ENCODE measurements at regions not wholly inside any gene's neighbourhood (a gene's known extent, or its start where the extent isn't known, plus 50 kb on each side); places are given as distances from the start of the nearest gene placed in this dataset.
"Not testable (repeated sequence)": the region's sequence is repeated elsewhere in the genome, so short reads cannot be mapped to it uniquely, and the experiment has no call there.

- no peak overlapping the region for H3K4me3 ChIP-seq (ENCODE audit: low read depth, low read length)
- no peak for DNase-seq (ENCODE audit: low read depth)
- TF ChIP-seq CTCF (conservative IDR thresholded peaks at IDR 0.05; ENCODE audit: low read depth, low read length) = no peak
These were observed 94.3 kb upstream of the STK32A start for GRCh38 chr5:147140558-147140957.

GRCh38 chr5:147141580-147141979, 93.2 kb upstream of the STK32A start:
- DNase-seq (ENCODE audit: low read depth); H3K4me3 ChIP-seq (ENCODE audit: low read depth, low read length): not testable (repeated sequence)

- no peak for DNase-seq (ENCODE audit: low read depth)
- no peak for TF ChIP-seq CTCF (conservative IDR thresholded peaks at IDR 0.05; ENCODE audit: low read depth, low read length)
- H3K4me3 ChIP-seq (ENCODE audit: low read depth, low read length) = no peak overlapping the region
These were observed 91.6 kb upstream of the STK32A start for GRCh38 chr5:147143215-147143614.

GRCh38 chr5:147145328-147145727, 89.5 kb upstream of the STK32A start:
- DNase-seq (ENCODE audit: low read depth) = no peak
- no peak overlapping the region for H3K4me3 ChIP-seq (ENCODE audit: low read depth, low read length)
- no peak for TF ChIP-seq CTCF (conservative IDR thresholded peaks at IDR 0.05; ENCODE audit: low read depth, low read length)

- no peak overlapping the region for H3K4me3 ChIP-seq (ENCODE audit: low read depth, low read length)
- DNase-seq (ENCODE audit: low read depth) = no peak
- TF ChIP-seq CTCF (conservative IDR thresholded peaks at IDR 0.05; ENCODE audit: low read depth, low read length) = no peak
These were observed 86.1 kb upstream of the STK32A start for GRCh38 chr5:147148715-147149114.

GRCh38 chr5:147152086-147152485, 82.7 kb upstream of the STK32A start:
- TF ChIP-seq CTCF (conservative IDR thresholded peaks at IDR 0.05; ENCODE audit: low read depth, low read length) = no peak
- no peak overlapping the region for H3K4me3 ChIP-seq (ENCODE audit: low read depth, low read length)

GRCh38 chr5:147154809-147155208, 80.0 kb upstream of the STK32A start:
- DNase-seq (ENCODE audit: low read depth) = no peak
- no peak for TF ChIP-seq CTCF (conservative IDR thresholded peaks at IDR 0.05; ENCODE audit: low read depth, low read length)
- H3K4me3 ChIP-seq (ENCODE audit: low read depth, low read length) = no peak overlapping the region

More at GRCh38 chr5:147152086-147152485, 82.7 kb upstream of the STK32A start:
- no peak for DNase-seq (ENCODE audit: low read depth)

GRCh38 chr5:147156012-147156411, 78.8 kb upstream of the STK32A start:
- DNase-seq (ENCODE audit: low read depth) = no peak
- no peak overlapping the region for H3K4me3 ChIP-seq (ENCODE audit: low read depth, low read length)
- no peak for TF ChIP-seq CTCF (conservative IDR thresholded peaks at IDR 0.05; ENCODE audit: low read depth, low read length)

Measured in epithelial cell of proximal tubule (primary cell).